ENCODE measurements at regions not wholly inside any gene's neighbourhood (a gene's known extent, or its start where the extent isn't known, plus 50 kb on each side); places are given as distances from the start of the nearest gene placed in this dataset.

GRCh38 chr2:16140771-16141640 is 200.7 kb downstream of the MYCN start:
- no peak for DNase-seq (ENCODE audit: low read depth, low spot score)

GRCh38 chr2:16139663-16140615 is 199.6 kb downstream of the MYCN start:
- no peak for DNase-seq (ENCODE audit: low read depth, low spot score)

- DNase-seq (ENCODE audit: low read depth, low spot score), result no peak
These were observed 198.7 kb downstream of the MYCN start for GRCh38 chr2:16138811-16139662.

GRCh38 chr2:16137080-16137755 is 196.9 kb downstream of the MYCN start:
- DNase-seq (ENCODE audit: low read depth, low spot score), result no peak

GRCh38 chr2:16136461-16137035 is 196.2 kb downstream of the MYCN start:
- DNase-seq (ENCODE audit: low read depth, low spot score), result no peak

- DNase-seq (ENCODE audit: low read depth, low spot score), result no peak
These were observed 195.6 kb downstream of the MYCN start for GRCh38 chr2:16135913-16136310.

- DNase-seq (ENCODE audit: low read depth, low spot score), result no peak
These were observed 195.0 kb downstream of the MYCN start for GRCh38 chr2:16135196-16135912.

- DNase-seq (ENCODE audit: low read depth, low spot score), result no peak
These were observed 194.3 kb downstream of the MYCN start for GRCh38 chr2:16134436-16135165.

GRCh38 chr2:16130906-16131400 is 190.6 kb downstream of the MYCN start:
- DNase-seq (ENCODE audit: low read depth, low spot score), result no peak

GRCh38 chr2:16130541-16130880 is 190.2 kb downstream of the MYCN start:
- DNase-seq (ENCODE audit: low read depth, low spot score), result no peak

- no peak for DNase-seq (ENCODE audit: low read depth, low spot score)
These were observed 189.6 kb downstream of the MYCN start for GRCh38 chr2:16129716-16130540.

- DNase-seq (ENCODE audit: low read depth, low spot score), result no peak
These were observed 188.6 kb downstream of the MYCN start for GRCh38 chr2:16128746-16129610.

- no peak for DNase-seq (ENCODE audit: low read depth, low spot score)
These were observed 187.6 kb downstream of the MYCN start for GRCh38 chr2:16127958-16128357.

GRCh38 chr2:16127276-16127940 is 187.1 kb downstream of the MYCN start:
- no peak for DNase-seq (ENCODE audit: low read depth, low spot score)

GRCh38 chr2:16126517-16127275 is 186.3 kb downstream of the MYCN start:
- DNase-seq (ENCODE audit: low read depth, low spot score), result peak; percentile 79

Data from astrocyte of the hippocampus (primary cell).